PC-9 (cell line): ENCODE measurements at regions not wholly inside any gene's neighbourhood (a gene's known extent, or its start where the extent isn't known, plus 50 kb on each side); places are given as distances from the start of the nearest gene placed in this dataset.

Experiments used
- BruUV-seq: library from RNA; stranded (reverse); fragments of 400-500 nt; replicated peaks from 2 replicates; lab custom pipeline; 2021; lab: Mats Ljungman, UMichigan
- CTCF ChIA-PET: fragments of 300-600 bp; sonication (Branson Sonifier 250); formaldehyde crosslinking; loops from one replicate; lab custom pipeline; 2022; ENCODE audit warnings: antibody characterized with exemption; lab: Charles Lee
- POLR2A ChIA-PET: fragments of 300-600 bp; sonication (Branson Sonifier 250); formaldehyde crosslinking; loops from one replicate; lab custom pipeline; 2022; ENCODE audit warnings: antibody characterized with exemption; ENCODE audit not compliant: unreplicated experiment; lab: Charles Lee
- DNase-seq, 2 experiments: peaks; one replicate each; pipeline versions ENCODE4 v3.0.0 to v3.0.0-alpha.2; 2015 to 2022; ENCODE audit warnings: mixed read lengths in 1 of 2
- H2AFZ ChIP-seq: fragments of 200-600 bp; sonication (generic); 2 replicates; pipeline ENCODE4 v1.8.1; 2017; ENCODE audit warnings: antibody characterized with exemption
- H3F3A ChIP-seq: fragments of 200-600 bp; sonication (generic); 2 replicates; pipeline ENCODE4 v1.8.1; 2017; ENCODE audit warnings: antibody characterized with exemption, mild to moderate bottlenecking, low read depth; ENCODE audit not compliant: insufficient read depth
- H3K27ac ChIP-seq: fragments of 200-600 bp; sonication (generic); 2 replicates; pipeline ENCODE4 v1.6.1; 2016; ENCODE audit warnings: mixed run types
- H3K27me3 ChIP-seq: fragments of 200-600 bp; sonication (generic); 2 replicates; pipeline ENCODE4 v1.6.1; 2016; ENCODE audit warnings: low read depth, mixed run types; ENCODE audit not compliant: insufficient read depth
- H3K36me3 ChIP-seq: fragments of 200-600 bp; sonication (generic); 2 replicates; pipeline ENCODE4 v1.6.1; 2016; ENCODE audit warnings: low read depth, mixed run types
- H3K4me1 ChIP-seq: fragments of 200-600 bp; sonication (generic); replicated peaks from 2 replicates; pipeline ENCODE4 v1.6.1; 2016; ENCODE audit warnings: mixed run types; ENCODE audit not compliant: insufficient read depth
- H3K4me2 ChIP-seq: fragments of 200-600 bp; sonication (generic); 2 replicates; pipeline ENCODE4 v1.6.1; 2017; ENCODE audit warnings: mixed run types
- H3K4me3 ChIP-seq: fragments of 200-600 bp; sonication (generic); 2 replicates; pipeline ENCODE4 v1.6.1; 2016; ENCODE audit warnings: mixed run types
- H3K79me2 ChIP-seq: fragments of 200-600 bp; sonication (generic); 2 replicates; pipeline ENCODE4 v1.6.1; 2017; ENCODE audit warnings: low read depth, mixed run types
- H3K9me2 ChIP-seq: fragments of 200-600 bp; sonication (generic); 2 replicates; pipeline ENCODE4 v1.8.1; 2017; ENCODE audit warnings: mild to moderate bottlenecking; ENCODE audit not compliant: insufficient read depth
- H3K9me3 ChIP-seq: fragments of 200-600 bp; sonication (generic); 2 replicates; pipeline ENCODE4 v1.8.1; 2016; ENCODE audit warnings: low read depth; ENCODE audit not compliant: insufficient read depth
- H4K20me1 ChIP-seq: fragments of 200-600 bp; sonication (generic); 2 replicates; pipeline ENCODE4 v1.8.1; 2017; ENCODE audit not compliant: insufficient read depth
- CTCF ChIP-seq: fragments of 200-600 bp; sonication (generic); conservative IDR thresholded peaks from 2 replicates; pipeline ENCODE4 v1.6.1; 2017; ENCODE audit warnings: mixed run types, antibody characterized with exemption, mild to moderate bottlenecking, moderate library complexity
- EZH2 ChIP-seq: fragments of 200-600 bp; sonication (generic); IDR thresholded peaks from 2 replicates; pipeline ENCODE4 v1.8.0; 2017; ENCODE audit warnings: antibody characterized with exemption, low read depth
- intact Hi-C: fragments of 100-400 bp; cut with micrococcal nuclease; formaldehyde crosslinking; loops from one replicate; pipeline ENCODE4 v1.10.0; 2022; ENCODE audit not compliant: unreplicated experiment

DNA sequence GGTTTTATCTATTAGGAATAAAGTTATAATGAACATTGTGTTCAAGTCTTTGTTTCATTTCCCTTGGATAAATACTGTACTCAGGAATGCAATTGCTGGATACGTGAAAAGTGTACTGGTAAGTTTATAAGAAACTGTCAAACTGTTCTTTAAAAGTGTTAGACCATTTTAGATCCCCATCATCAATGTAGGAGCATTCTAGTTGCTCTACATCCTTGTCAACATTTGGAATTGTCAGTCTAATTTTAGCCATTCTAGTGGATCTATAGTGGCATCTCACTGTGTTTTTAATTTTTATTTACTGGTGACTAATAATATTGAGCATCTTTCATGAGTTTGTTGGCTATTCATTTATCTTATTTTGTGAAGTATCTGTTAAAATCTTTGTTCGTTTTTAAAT, 354.0 kb upstream of the NRP1 start:
- Histone ChIP-seq H3K36me3 (no peaks in the 10 kb centered on the region), H3K4me3 (no peak overlapping the region), H3K79me2 (no peaks in the 10 kb centered on the region), H3K4me1 (no peaks in the 10 kb centered on the region), H4K20me1 (no peaks in the 10 kb centered on the region), H3K9me3 (no peaks in the 10 kb centered on the region; the same call in 1 of the 2 replicates), H3K9me2 (no peaks in the 10 kb centered on the region), H3K27me3 (no peaks in the 10 kb centered on the region), H2AFZ (no peak overlapping the region), H3K27ac (no peak overlapping the region), H3F3A (no peaks in the 10 kb centered on the region), H3K4me2 (no peak overlapping the region)
- DNase-seq: no peak
- ChIA-PET CTCF (no interaction called here), POLR2A (no interaction called here)
- TF ChIP-seq EZH2: no peak
- no peak for TF ChIP-seq CTCF
- intact Hi-C loops: no loop called here
- BruUV-seq: no TSS peak

GRCh38 chr10:33684211-33684611, 349.7 kb upstream of the NRP1 start:
- no peak overlapping the region for H3K4me3 ChIP-seq
- intact Hi-C loops: no loop called here
- H3K9me3 ChIP-seq: peaks cover 5% of the 10 kb centered on the region; the same call in 1 of the 2 replicates
- H3K79me2 ChIP-seq: no peaks in the 10 kb centered on the region
- no TSS peak for BruUV-seq
- TF ChIP-seq CTCF (no peak), EZH2 (no peak)
- H3K27ac ChIP-seq: no peak overlapping the region
- H3K4me1 ChIP-seq: no peaks in the 10 kb centered on the region
- H3K27me3 ChIP-seq: no peaks in the 10 kb centered on the region
- H3K9me2 ChIP-seq: no peaks in the 10 kb centered on the region
- no peak for DNase-seq
- H4K20me1 ChIP-seq: no peaks in the 10 kb centered on the region
- H3K36me3 ChIP-seq: no peaks in the 10 kb centered on the region
- H3K4me2 ChIP-seq: no peak overlapping the region
- no peak overlapping the region for H2AFZ ChIP-seq
- ChIA-PET POLR2A (no interaction called here), CTCF (no interaction called here)
- no peaks in the 10 kb centered on the region for H3F3A ChIP-seq

- no peaks in the 10 kb centered on the region for H3K9me2 ChIP-seq
- H3K4me3 ChIP-seq: no peak overlapping the region
- H3K27ac ChIP-seq: no peak overlapping the region
- POLR2A ChIA-PET: no interaction called here
- no peaks in the 10 kb centered on the region for H4K20me1 ChIP-seq
- no TSS peak for BruUV-seq
- H3K36me3 ChIP-seq: no peaks in the 10 kb centered on the region
- H3K79me2 ChIP-seq: no peaks in the 10 kb centered on the region
- intact Hi-C loops: no loop called here
- H3K4me2 ChIP-seq: no peak overlapping the region
- no peak for TF ChIP-seq EZH2
- TF ChIP-seq CTCF: no peak
- H3K9me3 ChIP-seq: 0 out of 2 replicates have a peak, but pooled peaks cover 5% of the 10 kb centered on the region
- DNase-seq: no peak
- CTCF ChIA-PET: no interaction called here
- no peaks in the 10 kb centered on the region for H3F3A ChIP-seq
- H2AFZ ChIP-seq: no peak overlapping the region
- H3K4me1 ChIP-seq: no peaks in the 10 kb centered on the region
- no peaks in the 10 kb centered on the region for H3K27me3 ChIP-seq
Measured at GRCh38 chr10:33681595-33681994, 347.1 kb upstream of the NRP1 start.
